OCI-LY7 (cell line): ENCODE measurements at regions not wholly inside any gene's neighbourhood (a gene's known extent, or its start where the extent isn't known, plus 50 kb on each side); places are given as distances from the start of the nearest gene placed in this dataset.

ENCODE experiments used
- CTCF ChIP-seq: fragments of 200-600 bp; sonication (generic); conservative IDR thresholded peaks from 2 replicates; pipeline ENCODE4 v1.5.1; 2014; ENCODE audit warnings: mild to moderate bottlenecking, antibody characterized with exemption, low read length, moderate library complexity, mixed read lengths
- EZH2phosphoT487 ChIP-seq: fragments of 200-600 bp; sonication (generic); IDR thresholded peaks from 2 replicates; pipeline ENCODE4 v1.6.1; 2018; ENCODE audit warnings: low read depth, borderline replicate concordance, mild to moderate bottlenecking, mixed run types, antibody characterized with exemption, low read length, moderate library complexity, mixed read lengths

GRCh38 chr17:79304884-79305283 lies 230.3 kb downstream of the ENGASE start:
- TF ChIP-seq CTCF (peak; percentile 62), EZH2phosphoT487 (no peak)
